Neural progenitor cell (in vitro differentiated cells): ENCODE measurements at regions not wholly inside any gene's neighbourhood (a gene's known extent, or its start where the extent isn't known, plus 50 kb on each side); places are given as distances from the start of the nearest gene placed in this dataset.

Source experiments
- DNase-seq: peaks from one replicate; pipeline ENCODE4 v3.0.0-alpha.2; 2016; ENCODE audit warnings: low spot score
- H2AFZ ChIP-seq: fragments of 200-600 bp; sonication (generic); replicated peaks from 2 replicates; pipeline ENCODE4 v1.6.1; 2016; ENCODE audit warnings: antibody characterized with exemption
- H3F3A ChIP-seq: fragments of 200-600 bp; sonication (generic); 2 replicates; pipeline ENCODE4 v1.6.1; 2016; ENCODE audit warnings: antibody characterized with exemption, low read depth
- H3K27ac ChIP-seq: fragments of 200-600 bp; sonication (generic); 2 replicates; pipeline ENCODE4 v1.5.1; 2016; ENCODE audit warnings: mild to moderate bottlenecking
- H3K27me3 ChIP-seq: fragments of 200-600 bp; sonication (generic); 2 replicates; pipeline ENCODE4 v1.6.1; 2016; ENCODE audit warnings: mild to moderate bottlenecking, moderate library complexity
- H3K36me3 ChIP-seq: fragments of 200-600 bp; sonication (generic); 2 replicates; pipeline ENCODE4 v1.5.1; 2016
- H3K4me1 ChIP-seq: fragments of 200-600 bp; sonication (generic); 2 replicates; pipeline ENCODE4 v1.6.1; 2016; ENCODE audit warnings: mixed run types
- H3K4me2 ChIP-seq: fragments of 200-600 bp; sonication (generic); 2 replicates; pipeline ENCODE4 v1.6.1; 2016
- H3K4me3 ChIP-seq: fragments of 200-600 bp; sonication (generic); 2 replicates; pipeline ENCODE4 v1.5.1; 2016
- H3K79me2 ChIP-seq: fragments of 200-600 bp; sonication (generic); 2 replicates; pipeline ENCODE4 v1.6.1; 2016; ENCODE audit warnings: low read depth
- H3K9ac ChIP-seq: fragments of 200-600 bp; sonication (generic); 2 replicates; pipeline ENCODE4 v1.6.1; 2016
- H3K9me3 ChIP-seq: fragments of 200-600 bp; sonication (generic); 2 replicates; pipeline ENCODE4 v1.5.1; 2016; ENCODE audit warnings: low read depth
- H4K20me1 ChIP-seq: fragments of 200-600 bp; sonication (generic); 2 replicates; pipeline ENCODE4 v1.6.1; 2016; ENCODE audit warnings: low read depth
- H3K27ac Mint-ChIP-seq: 3 replicates; pipeline ENCODE4 v1.8.0; 2021; ENCODE audit warnings: mixed read lengths
- H3K27me3 Mint-ChIP-seq: 2 replicates; pipeline ENCODE4 v1.8.0; 2022; ENCODE audit warnings: low read depth, mild to moderate bottlenecking, inconsistent platforms, moderate library complexity, mixed read lengths; ENCODE audit not compliant: insufficient read depth
- H3K36me3 Mint-ChIP-seq: 3 replicates; pipeline ENCODE4 v1.8.0; 2021; ENCODE audit warnings: mixed read lengths
- H3K4me1 Mint-ChIP-seq: 3 replicates; pipeline ENCODE4 v1.8.0; 2021; ENCODE audit warnings: mixed read lengths
- H3K4me3 Mint-ChIP-seq: 3 replicates; pipeline ENCODE4 v1.8.0; 2021; ENCODE audit warnings: mild to moderate bottlenecking, moderate library complexity, mixed read lengths
- H3K9me3 Mint-ChIP-seq: 3 replicates; pipeline ENCODE4 v1.8.0; 2020; ENCODE audit warnings: mixed read lengths
- EZH2 ChIP-seq: fragments of 200-600 bp; sonication (generic); IDR thresholded peaks from 2 replicates; pipeline ENCODE4 v1.6.1; 2017; ENCODE audit warnings: antibody characterized with exemption, mild to moderate bottlenecking, moderate library complexity
- EZH2phosphoT487 ChIP-seq: fragments of 200-600 bp; sonication (generic); IDR thresholded peaks from 2 replicates; pipeline ENCODE4 v1.6.1; 2017; ENCODE audit warnings: antibody characterized with exemption
- TF ChIP-seq, protein P1 (sequence below): fragments of 200-600 bp; sonication (generic); IDR thresholded peaks from 2 replicates; pipeline ENCODE4 v1.5.1; 2017; ENCODE audit warnings: antibody characterized with exemption, mild to moderate bottlenecking

DNA sequence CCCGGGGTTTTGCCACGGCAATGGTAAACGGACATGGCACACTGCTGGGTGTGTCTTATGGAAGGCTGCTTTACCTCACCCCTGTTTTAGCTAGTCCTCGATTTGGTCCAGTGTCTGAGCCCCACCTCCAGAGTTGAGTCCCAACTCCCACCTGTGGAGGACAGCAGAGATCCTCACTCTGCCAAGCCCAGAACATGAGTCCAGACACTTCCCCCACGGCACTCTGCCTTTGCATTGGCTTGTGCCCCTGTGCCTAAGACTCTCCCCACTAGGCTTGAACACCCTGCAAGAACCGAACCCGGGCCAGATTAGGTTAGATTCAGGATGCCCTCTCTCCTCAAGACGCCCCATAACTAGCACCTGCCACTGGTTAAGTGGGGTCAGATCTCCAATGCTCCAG is 59.8 kb upstream of the C14orf180 start:
- no peak overlapping the region for H3K27ac Mint-ChIP-seq
- peaks cover 23% of the 10 kb centered on the region for H3K9me3 Mint-ChIP-seq

DNA sequence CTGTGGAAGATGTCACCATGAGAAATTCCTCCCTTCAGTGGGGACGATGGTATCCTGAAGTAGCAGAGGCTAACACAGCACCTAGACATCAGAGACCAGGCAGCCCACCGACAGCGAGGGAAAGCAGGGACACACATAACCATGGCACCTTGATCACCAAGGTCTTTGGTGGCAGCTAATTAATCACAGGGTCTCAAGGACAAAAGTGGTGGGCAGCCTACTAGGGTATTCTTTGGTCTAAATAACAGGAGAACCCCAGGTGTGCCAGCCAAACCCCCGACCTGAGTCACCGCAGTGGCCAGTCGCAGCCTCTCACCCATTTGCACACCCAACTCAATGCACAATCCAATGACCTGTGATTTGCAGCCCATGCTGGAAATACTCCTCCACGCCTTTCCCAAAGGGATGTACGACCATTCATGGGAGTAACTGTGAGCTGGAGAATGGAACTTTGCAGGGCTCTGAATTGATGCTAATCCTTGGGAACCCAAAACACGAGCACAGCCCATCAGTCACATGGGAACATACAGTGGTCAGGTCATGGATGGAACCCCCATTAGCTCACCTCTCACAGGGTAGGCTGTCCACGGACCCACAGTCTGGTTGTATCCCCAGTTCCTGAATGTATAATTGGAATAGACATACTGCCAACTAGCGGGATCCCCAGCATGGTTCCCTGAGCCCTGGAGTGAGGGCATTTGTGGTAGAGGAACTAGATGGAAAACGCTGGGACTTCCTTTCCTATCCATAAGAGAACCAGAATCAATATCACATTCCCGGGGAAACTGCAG is 58.7 kb upstream of the C14orf180 start:
- H4K20me1 ChIP-seq = no peaks in the 10 kb centered on the region
- no peaks in the 10 kb centered on the region for H3F3A ChIP-seq
- H3K79me2 ChIP-seq = no peaks in the 10 kb centered on the region
- no peaks in the 10 kb centered on the region for H3K36me3 Mint-ChIP-seq
- H3K9me3 Mint-ChIP-seq = peaks cover 27% of the 10 kb centered on the region
- no peak overlapping the region for H2AFZ ChIP-seq
- H3K9ac ChIP-seq = no peak overlapping the region
- no peak overlapping the region for H3K27ac ChIP-seq
- H3K4me3 Mint-ChIP-seq = no peak overlapping the region
- TF ChIP-seq EZH2phosphoT487 = no peak
- TF ChIP-seq EZH2 = no peak
- TF ChIP-seq, protein P1, sequence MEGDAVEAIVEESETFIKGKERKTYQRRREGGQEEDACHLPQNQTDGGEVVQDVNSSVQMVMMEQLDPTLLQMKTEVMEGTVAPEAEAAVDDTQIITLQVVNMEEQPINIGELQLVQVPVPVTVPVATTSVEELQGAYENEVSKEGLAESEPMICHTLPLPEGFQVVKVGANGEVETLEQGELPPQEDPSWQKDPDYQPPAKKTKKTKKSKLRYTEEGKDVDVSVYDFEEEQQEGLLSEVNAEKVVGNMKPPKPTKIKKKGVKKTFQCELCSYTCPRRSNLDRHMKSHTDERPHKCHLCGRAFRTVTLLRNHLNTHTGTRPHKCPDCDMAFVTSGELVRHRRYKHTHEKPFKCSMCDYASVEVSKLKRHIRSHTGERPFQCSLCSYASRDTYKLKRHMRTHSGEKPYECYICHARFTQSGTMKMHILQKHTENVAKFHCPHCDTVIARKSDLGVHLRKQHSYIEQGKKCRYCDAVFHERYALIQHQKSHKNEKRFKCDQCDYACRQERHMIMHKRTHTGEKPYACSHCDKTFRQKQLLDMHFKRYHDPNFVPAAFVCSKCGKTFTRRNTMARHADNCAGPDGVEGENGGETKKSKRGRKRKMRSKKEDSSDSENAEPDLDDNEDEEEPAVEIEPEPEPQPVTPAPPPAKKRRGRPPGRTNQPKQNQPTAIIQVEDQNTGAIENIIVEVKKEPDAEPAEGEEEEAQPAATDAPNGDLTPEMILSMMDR = no peak
- H3K27ac Mint-ChIP-seq = no peak overlapping the region
- no peaks in the 10 kb centered on the region for H3K4me1 Mint-ChIP-seq
- H3K27me3 Mint-ChIP-seq = peaks cover 16% of the 10 kb centered on the region
- H3K4me2 ChIP-seq = no peak overlapping the region
- no peak overlapping the region for H3K4me3 ChIP-seq
- no peaks in the 10 kb centered on the region for H3K4me1 ChIP-seq
- no peak for DNase-seq
- H3K9me3 ChIP-seq = no peaks in the 10 kb centered on the region
- no peaks in the 10 kb centered on the region for H3K36me3 ChIP-seq
- no peaks in the 10 kb centered on the region for H3K27me3 ChIP-seq

More for the DNA sequence above, 59.8 kb upstream of the C14orf180 start:
- H3K36me3 Mint-ChIP-seq = no peaks in the 10 kb centered on the region
- H3K9ac ChIP-seq = no peak overlapping the region
- TF ChIP-seq, protein P1 = no peak
- TF ChIP-seq EZH2 = no peak
- no peak for TF ChIP-seq EZH2phosphoT487
- no peaks in the 10 kb centered on the region for H3K36me3 ChIP-seq
- no peak for DNase-seq
- H3K27me3 ChIP-seq = no peaks in the 10 kb centered on the region
- no peaks in the 10 kb centered on the region for H4K20me1 ChIP-seq
- no peaks in the 10 kb centered on the region for H3K79me2 ChIP-seq
- no peak overlapping the region for H3K4me2 ChIP-seq
- peaks cover 16% of the 10 kb centered on the region for H3K27me3 Mint-ChIP-seq
- no peaks in the 10 kb centered on the region for H3K9me3 ChIP-seq
- H2AFZ ChIP-seq = no peak overlapping the region
- H3K4me1 ChIP-seq = no peaks in the 10 kb centered on the region
- no peak overlapping the region for H3K4me3 ChIP-seq
- H3F3A ChIP-seq = no peaks in the 10 kb centered on the region
- no peak overlapping the region for H3K4me3 Mint-ChIP-seq
- H3K27ac ChIP-seq = no peak overlapping the region
- no peaks in the 10 kb centered on the region for H3K4me1 Mint-ChIP-seq

DNA sequence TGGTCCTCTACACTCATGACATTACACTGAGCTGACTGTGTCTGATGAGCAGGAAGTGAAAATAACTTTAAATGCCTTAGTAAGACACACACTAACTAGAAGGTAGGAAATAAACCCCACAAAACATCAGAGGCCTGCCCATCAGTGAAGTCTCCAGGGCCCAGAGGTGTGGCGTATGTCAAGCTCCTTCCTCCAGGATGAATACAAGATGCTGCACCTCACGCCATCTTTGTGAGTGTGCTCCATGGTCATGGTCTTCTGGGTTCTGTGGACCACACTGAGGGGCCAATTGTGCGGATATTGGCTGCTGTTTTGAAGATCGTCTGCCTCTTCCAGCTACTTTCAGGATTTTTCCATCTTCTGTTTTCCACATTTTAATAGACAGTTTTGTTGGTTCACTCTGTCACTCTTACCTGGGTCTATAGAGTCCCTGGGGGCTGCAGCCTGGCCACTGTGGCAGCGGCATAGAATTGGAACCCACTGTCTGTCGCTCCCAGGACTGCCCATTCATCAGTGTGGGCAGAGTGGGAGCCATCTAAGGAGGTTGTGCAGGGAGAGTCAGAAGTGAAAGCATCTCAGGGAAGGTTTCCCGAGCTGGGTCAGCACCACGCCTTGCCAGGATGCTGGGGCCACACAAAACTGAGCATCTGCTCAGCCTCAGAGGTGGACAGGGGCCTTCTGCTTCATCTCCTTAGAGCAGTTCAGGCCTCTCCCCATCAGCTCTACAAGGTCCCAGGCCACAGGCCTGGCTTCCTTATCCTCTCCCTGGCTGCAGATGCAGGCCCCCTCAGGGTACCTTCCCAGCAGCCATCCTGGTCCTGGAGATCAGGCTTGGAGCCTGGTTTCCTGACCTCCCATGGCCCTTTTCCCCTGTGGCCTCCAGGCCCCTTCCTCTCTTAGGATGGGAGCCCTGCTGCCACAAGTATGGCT is 57.5 kb upstream of the C14orf180 start:
- H3K36me3 Mint-ChIP-seq = no peaks in the 10 kb centered on the region
- H3K9me3 Mint-ChIP-seq = peaks cover 28% of the 10 kb centered on the region
- Histone ChIP-seq H3K9me3 (no peaks in the 10 kb centered on the region), H3K79me2 (no peaks in the 10 kb centered on the region), H3K4me1 (no peaks in the 10 kb centered on the region), H3K27me3 (no peaks in the 10 kb centered on the region), H3K4me2 (no peak overlapping the region), H4K20me1 (no peaks in the 10 kb centered on the region), H3F3A (peaks cover 4% of the 10 kb centered on the region), H3K9ac (no peak overlapping the region), H3K27ac (no peak overlapping the region), H3K4me3 (no peak overlapping the region), H3K36me3 (no peaks in the 10 kb centered on the region), H2AFZ (no peak overlapping the region)
- H3K27ac Mint-ChIP-seq = no peak overlapping the region
- no peak overlapping the region for H3K4me3 Mint-ChIP-seq
- H3K4me1 Mint-ChIP-seq = no peaks in the 10 kb centered on the region
- H3K27me3 Mint-ChIP-seq = peaks cover 14% of the 10 kb centered on the region
- DNase-seq = no peak
- TF ChIP-seq EZH2 (no peak), EZH2phosphoT487 (no peak)
- TF ChIP-seq, protein P1 = no peak
